OCI-LY3 (cell line): ENCODE measurements at regions not wholly inside any gene's neighbourhood (a gene's known extent, or its start where the extent isn't known, plus 50 kb on each side); places are given as distances from the start of the nearest gene placed in this dataset.

ENCODE experiments used
- EZH2phosphoT487 ChIP-seq: fragments of 200-600 bp; shearing (Covaris generic); IDR thresholded peaks from 2 replicates; pipeline ENCODE4 v1.6.1; 2018; ENCODE audit warnings: antibody characterized with exemption, mixed run types, low read depth
- TF ChIP-seq, protein P1 (sequence below): fragments of 200-600, 300-600 bp; sonication (generic); IDR thresholded peaks from 2 replicates; pipeline ENCODE4 v1.5.1; 2014; ENCODE audit warnings: antibody characterized with exemption, low read length, low read depth

DNA sequence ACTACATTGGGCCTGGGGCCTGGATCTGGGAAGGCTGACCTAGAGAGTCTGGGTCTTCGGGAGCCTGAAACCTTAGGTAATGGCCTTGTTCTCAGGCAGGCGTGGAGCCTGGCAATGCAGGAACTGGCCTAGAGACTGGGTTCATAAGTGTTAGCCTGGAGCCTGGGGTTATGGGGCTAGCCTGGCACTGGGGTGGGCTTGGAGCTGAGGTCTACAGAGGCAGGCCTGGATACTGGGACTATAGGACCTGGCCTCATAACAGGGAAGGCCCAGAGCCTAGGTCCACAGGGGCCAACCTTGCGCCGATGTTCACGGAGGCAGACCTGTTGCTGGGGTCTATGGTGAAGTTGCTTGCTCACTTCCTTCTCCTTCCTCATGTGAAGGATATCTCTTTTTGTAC is 843.8 kb upstream of the GJE1 start:
- TF ChIP-seq, protein P1, sequence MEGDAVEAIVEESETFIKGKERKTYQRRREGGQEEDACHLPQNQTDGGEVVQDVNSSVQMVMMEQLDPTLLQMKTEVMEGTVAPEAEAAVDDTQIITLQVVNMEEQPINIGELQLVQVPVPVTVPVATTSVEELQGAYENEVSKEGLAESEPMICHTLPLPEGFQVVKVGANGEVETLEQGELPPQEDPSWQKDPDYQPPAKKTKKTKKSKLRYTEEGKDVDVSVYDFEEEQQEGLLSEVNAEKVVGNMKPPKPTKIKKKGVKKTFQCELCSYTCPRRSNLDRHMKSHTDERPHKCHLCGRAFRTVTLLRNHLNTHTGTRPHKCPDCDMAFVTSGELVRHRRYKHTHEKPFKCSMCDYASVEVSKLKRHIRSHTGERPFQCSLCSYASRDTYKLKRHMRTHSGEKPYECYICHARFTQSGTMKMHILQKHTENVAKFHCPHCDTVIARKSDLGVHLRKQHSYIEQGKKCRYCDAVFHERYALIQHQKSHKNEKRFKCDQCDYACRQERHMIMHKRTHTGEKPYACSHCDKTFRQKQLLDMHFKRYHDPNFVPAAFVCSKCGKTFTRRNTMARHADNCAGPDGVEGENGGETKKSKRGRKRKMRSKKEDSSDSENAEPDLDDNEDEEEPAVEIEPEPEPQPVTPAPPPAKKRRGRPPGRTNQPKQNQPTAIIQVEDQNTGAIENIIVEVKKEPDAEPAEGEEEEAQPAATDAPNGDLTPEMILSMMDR: no peak
- TF ChIP-seq EZH2phosphoT487: no peak
